GM19023 (cell line): ENCODE measurements at regions not wholly inside any gene's neighbourhood (a gene's known extent, or its start where the extent isn't known, plus 50 kb on each side); places are given as distances from the start of the nearest gene placed in this dataset.

Experiments used
- ATAC-seq: cut with Tn5 transposase; IDR thresholded peaks from one replicate; pipeline ENCODE4 v1.9.1; 2021; ENCODE audit warnings: mild to moderate bottlenecking, moderate library complexity; ENCODE audit not compliant: unreplicated experiment

DNA sequence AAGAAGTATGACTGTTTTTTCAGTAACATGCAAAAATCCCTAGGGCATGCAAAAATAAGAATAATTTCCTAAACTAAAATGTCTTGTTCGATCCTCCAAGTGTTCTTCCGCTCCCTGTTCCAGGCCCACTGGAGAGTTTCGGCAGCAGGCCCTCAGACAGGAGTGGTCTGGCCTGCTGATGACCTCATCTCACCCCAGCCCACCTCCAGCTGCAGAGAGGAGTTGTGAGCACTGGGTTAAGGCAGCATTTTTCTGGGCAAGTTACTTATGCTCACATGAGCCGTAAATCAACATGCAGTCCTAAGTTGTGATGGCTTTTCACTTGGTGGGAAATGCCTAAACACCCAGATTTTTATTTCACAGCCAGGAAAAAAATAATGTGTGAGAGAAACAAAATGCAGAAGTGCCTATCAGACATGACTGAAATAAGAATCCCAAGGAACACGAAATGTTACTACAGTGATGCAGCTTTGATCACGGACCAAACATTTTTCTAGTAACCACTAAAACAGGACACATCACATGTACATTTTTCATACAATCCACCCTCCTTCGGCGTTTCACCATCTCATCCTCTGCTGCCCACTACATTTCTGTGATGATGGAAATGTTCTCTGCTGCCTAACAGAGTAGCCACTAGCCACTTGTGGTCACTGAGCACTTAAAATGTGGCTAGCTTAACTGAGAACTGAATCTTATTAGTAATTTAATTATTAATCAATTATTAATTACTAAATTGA, 153.3 kb upstream of the TBL1X start:
- ATAC-seq, result no peak

DNA sequence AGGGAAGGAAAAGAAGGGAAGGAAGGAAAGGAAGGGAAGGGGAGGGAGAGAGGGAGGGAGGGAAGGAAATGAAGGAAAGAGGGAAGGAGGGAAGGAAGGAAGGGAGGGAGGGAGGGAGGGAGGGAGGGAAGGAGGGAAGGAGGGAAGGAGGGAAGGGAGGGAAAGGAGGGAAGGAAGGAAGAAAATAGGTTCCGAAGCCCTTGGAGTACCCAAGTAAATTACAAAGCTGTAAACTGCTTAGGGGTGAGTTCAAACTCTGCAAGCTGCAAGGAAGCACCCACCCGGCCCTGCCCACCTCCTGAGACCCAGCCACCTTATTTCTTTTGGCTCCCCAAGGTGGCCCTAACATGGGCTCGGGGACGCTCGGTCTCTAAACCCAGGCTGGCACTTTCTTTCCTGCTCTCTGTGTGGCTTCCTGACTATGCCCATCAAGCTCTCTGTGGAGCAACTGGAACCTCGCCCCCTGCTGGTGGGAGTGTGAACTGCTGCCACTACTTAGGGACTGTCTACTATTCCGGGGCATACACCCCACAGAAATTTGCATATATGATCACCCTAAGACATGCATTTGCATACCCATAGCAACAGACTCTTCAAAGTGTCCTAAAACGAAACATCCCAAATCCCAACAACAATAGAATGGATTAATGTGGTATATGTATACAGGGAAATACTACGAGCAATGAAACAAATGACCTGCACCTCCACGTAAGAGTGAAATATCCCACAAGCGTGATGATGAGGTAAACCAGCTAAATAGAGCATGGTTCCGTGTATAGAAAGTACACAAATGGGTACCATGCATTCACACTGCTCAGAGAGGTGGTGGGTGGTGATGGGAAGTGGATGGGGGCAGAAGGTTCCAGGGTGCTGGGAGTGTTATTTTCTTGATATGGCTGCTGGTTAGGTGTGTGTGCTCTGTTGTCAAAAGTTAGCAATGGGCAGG, 151.7 kb upstream of the TBL1X start:
- ATAC-seq, result peak; percentile 71

DNA sequence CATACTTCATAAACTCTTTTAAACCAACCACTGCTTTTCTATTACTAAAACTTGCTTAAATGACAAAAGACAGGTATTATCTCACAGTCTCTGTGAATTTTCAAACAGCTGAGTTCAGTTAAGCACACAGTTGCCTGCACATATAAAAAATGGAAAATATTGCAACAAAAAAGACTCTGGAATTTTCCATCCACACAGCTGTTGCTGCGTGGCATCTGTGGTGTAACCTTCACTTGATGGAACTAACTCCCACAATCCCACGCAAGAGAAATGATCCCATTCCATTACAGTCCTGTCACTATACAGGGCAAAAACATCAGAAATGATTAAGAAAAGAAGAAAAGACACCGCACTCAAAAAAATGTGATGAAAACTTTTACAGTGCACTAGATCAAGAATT, 149.8 kb upstream of the TBL1X start:
- no peak for ATAC-seq

DNA sequence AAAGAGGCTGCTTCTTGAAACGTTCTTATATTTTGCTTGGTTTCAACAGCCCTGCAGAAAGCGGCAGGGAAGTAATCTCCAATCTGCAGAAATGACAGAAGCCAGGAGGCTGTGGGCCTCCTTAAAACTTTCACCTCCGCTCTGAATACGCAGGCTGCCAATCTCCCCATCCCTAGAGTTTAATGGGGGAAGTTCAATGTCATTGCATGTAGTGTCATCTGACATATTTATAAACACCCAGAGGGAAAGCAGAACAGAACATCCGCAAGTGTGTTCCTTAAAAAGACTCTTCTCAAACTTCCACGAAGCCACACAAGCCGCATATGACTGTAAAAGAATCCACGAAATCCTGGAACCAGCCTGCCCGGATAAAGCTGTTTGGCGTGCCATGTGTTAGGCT, 148.8 kb upstream of the TBL1X start:
- ATAC-seq, result no peak

DNA sequence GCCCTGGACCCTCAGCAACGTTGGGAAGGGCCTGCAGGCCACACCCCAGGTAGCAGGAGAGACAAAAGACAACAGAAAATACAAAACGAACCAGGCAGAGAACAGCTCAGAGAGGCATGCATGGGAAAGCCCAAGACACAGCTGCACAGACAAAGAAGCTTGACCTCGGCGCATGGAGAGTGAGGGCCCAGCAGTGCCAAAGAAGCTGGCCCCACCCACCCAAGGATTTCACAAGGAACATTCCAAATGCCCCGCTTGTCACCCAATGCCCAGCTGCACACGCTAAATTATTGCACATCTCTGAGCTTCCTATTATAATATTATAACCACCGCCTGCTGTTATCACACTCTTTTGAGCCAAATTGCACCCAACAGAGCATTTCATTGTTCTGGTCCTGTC, 147.7 kb upstream of the TBL1X start:
- no peak for ATAC-seq

DNA sequence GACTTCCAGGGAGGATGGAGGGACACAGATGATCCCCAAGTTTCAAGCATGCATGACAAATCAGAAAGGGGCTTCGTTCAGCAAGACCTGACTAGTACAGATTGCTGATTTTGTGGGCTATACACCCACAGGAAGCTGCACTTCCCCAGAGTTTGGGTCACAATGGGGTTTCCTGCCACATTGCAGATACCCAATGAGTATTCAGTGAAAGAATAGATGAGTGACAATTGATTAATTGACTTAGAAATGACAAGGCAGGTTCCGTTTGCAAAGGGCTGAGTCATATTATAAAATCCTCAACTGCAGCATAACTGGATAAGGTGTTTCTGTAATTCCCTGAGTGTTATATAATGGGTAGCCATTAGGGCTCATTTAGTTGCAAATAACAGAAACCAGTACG, 146.6 kb upstream of the TBL1X start:
- ATAC-seq, result no peak

DNA sequence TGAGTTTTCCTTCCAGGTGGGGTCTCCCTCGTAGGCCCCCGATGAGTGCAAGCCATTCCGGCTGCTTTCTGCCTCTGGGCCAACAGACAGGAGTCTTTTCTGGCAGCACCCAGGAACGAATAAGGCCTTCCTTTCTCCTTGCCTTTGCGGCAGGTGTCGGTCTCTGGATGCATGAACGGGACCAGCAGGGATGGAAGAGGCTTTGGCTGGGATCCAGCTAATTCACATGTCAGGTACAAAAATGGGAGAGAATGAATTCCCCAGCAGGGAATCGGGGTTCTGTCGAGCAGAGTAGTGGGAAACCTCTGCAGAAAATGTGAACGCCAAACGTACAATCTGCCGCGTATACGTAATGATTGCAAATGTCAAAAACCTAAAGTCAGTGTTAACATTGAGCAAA, 146.1 kb upstream of the TBL1X start:
- no peak for ATAC-seq

DNA sequence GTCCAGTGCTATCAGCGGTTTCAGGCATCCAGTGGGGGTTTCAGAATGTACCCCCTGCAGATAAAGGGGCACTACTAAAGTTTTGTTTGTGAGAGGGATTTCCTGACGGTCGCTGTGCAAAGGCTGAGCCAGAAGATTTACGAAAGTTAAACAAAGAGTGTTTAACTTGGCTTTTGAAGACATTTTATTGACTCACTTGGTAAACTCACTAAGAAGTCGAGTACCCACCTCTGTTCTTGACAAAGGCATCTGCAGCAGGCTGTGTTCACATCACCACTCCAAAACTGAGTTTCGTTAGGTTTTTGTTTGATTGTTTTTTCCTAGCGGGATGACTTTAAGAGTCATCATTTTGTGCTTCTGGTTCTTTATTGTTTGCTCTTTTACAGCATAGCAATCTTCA, 143.9 kb upstream of the TBL1X start:
- ATAC-seq, result no peak

DNA sequence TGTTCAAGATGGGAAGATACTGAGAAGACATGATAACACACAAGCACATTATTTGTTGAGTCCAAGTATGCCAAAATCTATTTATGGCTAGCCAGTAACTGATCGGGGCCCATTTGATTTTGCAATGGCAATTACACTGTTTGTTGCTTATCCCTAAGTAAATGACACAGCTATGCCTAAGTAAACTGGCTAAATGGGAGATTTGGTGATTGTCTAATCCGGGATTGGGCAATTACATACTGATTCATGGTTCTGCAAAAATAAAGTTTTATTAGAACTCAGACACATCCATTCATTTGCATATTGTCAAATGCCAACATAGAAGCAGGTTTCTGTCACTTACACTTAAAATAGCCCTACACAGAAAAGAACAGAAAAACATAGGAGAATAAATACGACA, 140.2 kb upstream of the TBL1X start:
- no peak for ATAC-seq

DNA sequence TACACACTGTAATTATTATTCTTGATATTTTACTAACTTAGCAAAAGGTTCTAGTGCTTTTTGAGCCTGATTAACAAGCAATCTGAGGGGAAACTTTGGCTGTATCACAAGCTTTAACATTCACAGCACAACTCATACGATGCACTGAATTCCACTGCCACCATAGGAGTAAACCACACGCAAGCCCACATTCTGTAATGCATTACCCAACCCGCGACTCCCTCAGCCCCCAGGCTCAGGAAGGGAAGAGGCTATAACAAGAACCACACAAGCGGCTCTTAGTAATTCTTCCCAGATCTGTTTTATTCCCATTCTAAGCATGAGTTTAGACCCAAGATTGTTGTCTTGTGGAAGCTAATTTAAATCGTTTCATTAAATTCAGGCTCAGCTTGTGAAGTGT, 138.5 kb upstream of the TBL1X start:
- ATAC-seq, result no peak

- ATAC-seq, result no peak
Measured at GRCh38 chrX:9327086-9327746, 137.6 kb upstream of the TBL1X start.

- ATAC-seq, result no peak
Measured at GRCh38 chrX:9327747-9328145, 137.1 kb upstream of the TBL1X start.

DNA sequence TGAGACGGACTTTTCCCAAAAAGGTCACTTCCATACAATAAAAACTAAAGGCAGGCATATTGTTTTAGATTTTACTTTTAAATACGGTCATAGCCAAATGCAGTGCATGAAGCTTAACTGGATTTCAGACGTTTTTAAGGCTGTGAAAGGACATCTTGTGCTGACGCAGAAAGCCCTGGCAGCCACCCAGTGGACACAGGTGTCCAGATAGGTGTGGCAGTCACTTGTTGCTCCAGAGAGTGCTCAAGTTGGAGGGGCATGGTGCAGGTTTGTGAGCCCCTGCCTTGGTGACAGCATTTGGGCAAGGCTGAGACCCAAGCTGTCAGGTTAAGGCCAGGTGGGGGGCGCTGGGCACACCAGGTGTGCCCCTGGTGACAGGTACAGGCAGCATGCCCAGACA, 135.8 kb upstream of the TBL1X start:
- ATAC-seq, result no peak

GRCh38 chrX:9330249-9330982, 134.4 kb upstream of the TBL1X start:
- ATAC-seq, result no peak

- ATAC-seq, result no peak
Measured at GRCh38 chrX:9333873-9334560, 130.8 kb upstream of the TBL1X start.

GRCh38 chrX:9335251-9335650, 129.6 kb upstream of the TBL1X start:
- no peak for ATAC-seq

- ATAC-seq, result no peak
Measured at GRCh38 chrX:9336456-9336855, 128.4 kb upstream of the TBL1X start.

DNA sequence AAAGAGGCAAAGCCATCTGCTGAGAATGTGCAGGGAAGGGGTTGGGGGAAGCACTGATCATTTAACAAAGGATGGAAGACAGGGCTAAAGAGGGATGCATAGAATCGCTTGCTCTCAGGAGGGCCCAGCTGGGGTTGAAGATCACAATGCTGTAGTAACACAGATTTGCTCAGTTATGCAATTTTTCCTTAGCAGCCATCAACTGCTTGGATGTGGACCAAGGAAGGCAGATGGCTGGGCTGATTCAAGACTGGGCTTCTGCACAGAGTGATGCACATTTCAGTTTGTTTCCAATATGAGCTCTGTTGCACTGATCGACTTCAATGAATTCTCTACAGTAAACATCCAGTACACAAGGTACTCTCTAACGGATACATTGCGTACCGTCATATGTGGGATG, 127.8 kb upstream of the TBL1X start:
- ATAC-seq, result no peak

GRCh38 chrX:9338986-9339385, 125.9 kb upstream of the TBL1X start:
- no peak for ATAC-seq
